IMR-90 (cell line): ENCODE measurements at regions not wholly inside any gene's neighbourhood (a gene's known extent, or its start where the extent isn't known, plus 50 kb on each side); places are given as distances from the start of the nearest gene placed in this dataset.

Experiments used
- ATAC-seq: fragments of 200-7000 bp; cut with Tn5 transposase; 2 replicates; pipeline ENCODE4 v1.9.1; 2020; ENCODE audit warnings: low read depth, mild to moderate bottlenecking, moderate library complexity
- BruUV-seq: library from RNA; stranded (reverse); fragments of 400-500 nt; replicated peaks from 2 replicates; lab custom pipeline; 2021; lab: Mats Ljungman, UMichigan
- CTCF ChIA-PET: fragments of 300-600 bp; formaldehyde crosslinking; extraction: SDS; loops from one replicate; lab custom pipeline; 2021; ENCODE audit warnings: antibody characterized with exemption; lab: Yijun Ruan, JAX
- POLR2A ChIA-PET: fragments of 300-600 bp; sonication (Branson Sonifier 250); formaldehyde crosslinking; loops from one replicate; lab custom pipeline; 2022; ENCODE audit warnings: antibody characterized with exemption; ENCODE audit not compliant: unreplicated experiment; lab: Charles Lee
- DNase-seq: peaks from one replicate; pipeline ENCODE4 v3.0.0; 2013
- H2AFZ ChIP-seq: replicated peaks from 2 replicates; pipeline ENCODE3; 2013; ENCODE audit warnings: low read length, mild to moderate bottlenecking; ENCODE audit not compliant: poor library complexity
- H2AK5ac ChIP-seq: 2 replicates; pipeline ENCODE4 v1.6.1; 2013; ENCODE audit warnings: low read depth, low read length, inconsistent platforms
- H2AK9ac ChIP-seq: replicated peaks from 2 replicates; pipeline ENCODE3; 2013; ENCODE audit warnings: mild to moderate bottlenecking, low read depth, low read length, moderate library complexity; ENCODE audit not compliant: poor library complexity
- H2BK120ac ChIP-seq: 2 replicates; pipeline ENCODE4 v1.6.1; 2013; ENCODE audit warnings: low read depth, low read length, inconsistent platforms
- H2BK15ac ChIP-seq: 3 replicates; pipeline ENCODE4 v1.6.1; 2013; ENCODE audit warnings: low read depth, low read length, inconsistent platforms
- H2BK20ac ChIP-seq: 2 replicates; pipeline ENCODE4 v1.6.1; 2013; ENCODE audit warnings: low read depth, mild to moderate bottlenecking, inconsistent platforms, low read length, moderate library complexity
- H2BK5ac ChIP-seq: 2 replicates; pipeline ENCODE4 v1.6.1; 2013; ENCODE audit warnings: mild to moderate bottlenecking, low read depth, low read length, inconsistent platforms; ENCODE audit not compliant: poor library complexity, severe bottlenecking
- H3K14ac ChIP-seq: replicated peaks from 2 replicates; pipeline ENCODE4 v1.6.1; 2013; ENCODE audit warnings: low read depth, low read length, inconsistent platforms
- H3K18ac ChIP-seq: 2 replicates; pipeline ENCODE4 v1.6.1; 2013; ENCODE audit warnings: low read depth, low read length, control low read depth
- H3K23ac ChIP-seq: 2 replicates; pipeline ENCODE4 v1.6.1; 2013; ENCODE audit warnings: low read depth, low read length, inconsistent platforms
- H3K27ac ChIP-seq: 2 replicates; pipeline ENCODE4 v1.5.1; 2013; ENCODE audit warnings: mild to moderate bottlenecking, control low read depth, low read length; ENCODE audit not compliant: insufficient read depth
- H3K27me3 ChIP-seq: 2 replicates; pipeline ENCODE4 v1.6.1; 2013; ENCODE audit warnings: low read length; ENCODE audit not compliant: control insufficient read depth, insufficient read depth
- H3K36me3 ChIP-seq: 2 replicates; pipeline ENCODE4 v1.6.1; 2013; ENCODE audit warnings: low read length, mixed read lengths; ENCODE audit not compliant: control insufficient read depth, insufficient read depth
- H3K4ac ChIP-seq: 2 replicates; pipeline ENCODE4 v1.6.1; 2013; ENCODE audit warnings: low read depth, low read length, inconsistent platforms
- H3K4me1 ChIP-seq: 2 replicates; pipeline ENCODE4 v1.6.1; 2013; ENCODE audit warnings: low read length, mixed read lengths; ENCODE audit not compliant: control insufficient read depth, insufficient read depth
- H3K4me2 ChIP-seq: 2 replicates; pipeline ENCODE4 v1.6.1; 2013; ENCODE audit warnings: low read depth, mild to moderate bottlenecking, control low read depth, low read length, moderate library complexity
- H3K4me3 ChIP-seq: 2 replicates; pipeline ENCODE4 v1.5.1; 2013; ENCODE audit warnings: low read depth, mild to moderate bottlenecking, control low read depth, low read length, moderate library complexity; ENCODE audit not compliant: insufficient read depth
- H3K56ac ChIP-seq: 2 replicates; pipeline ENCODE4 v1.6.1; 2013; ENCODE audit warnings: low read length, inconsistent platforms; ENCODE audit not compliant: insufficient read depth; ENCODE audit errors: extremely low read depth
- H3K79me1 ChIP-seq, 2 experiments: 2 replicates each; pipeline ENCODE4 v1.6.1; 2013; ENCODE audit warnings: low read length in 2 of 2, inconsistent platforms in 1 of 2, low read depth in 1 of 2
- H3K9ac ChIP-seq: 2 replicates; pipeline ENCODE4 v1.6.1; 2013; ENCODE audit warnings: low read depth, low read length, control low read depth
- H3K9me1 ChIP-seq: 2 replicates; pipeline ENCODE4 v1.6.1; 2013; ENCODE audit warnings: low read length, inconsistent platforms; ENCODE audit not compliant: insufficient read depth
- H3K9me3 ChIP-seq: 2 replicates; pipeline ENCODE4 v1.6.1; 2013; ENCODE audit warnings: low read length; ENCODE audit not compliant: control insufficient read depth, insufficient read depth
- H4K20me1 ChIP-seq: 2 replicates; pipeline ENCODE4 v1.6.1; 2013; ENCODE audit warnings: low read length, inconsistent platforms; ENCODE audit not compliant: insufficient read depth
- H4K5ac ChIP-seq: 2 replicates; pipeline ENCODE4 v1.6.1; 2013; ENCODE audit warnings: mild to moderate bottlenecking, low read depth, low read length, control low read depth
- H4K8ac ChIP-seq, 2 experiments: 2 replicates each; pipeline ENCODE4 v1.6.1; 2013; ENCODE audit warnings: low read depth in 2 of 2, low read length in 2 of 2, control low read depth in 1 of 2, inconsistent platforms in 1 of 2
- H4K91ac ChIP-seq: 2 replicates; pipeline ENCODE4 v1.6.1; 2013; ENCODE audit warnings: low read depth, low read length, inconsistent platforms; ENCODE audit not compliant: insufficient read depth
- BHLHE40 ChIP-seq: fragments of 150-350 bp; IDR thresholded peaks from 2 replicates; pipeline ENCODE4 v1.6.1; 2016; ENCODE audit warnings: mild to moderate bottlenecking, low read depth, low read length
- CEBPB ChIP-seq: IDR thresholded peaks from 2 replicates; pipeline ENCODE4 v1.6.1; 2012; ENCODE audit warnings: low read depth, low read length, improper control_type of control experiment
- CHD1 ChIP-seq: IDR thresholded peaks from 2 replicates; pipeline ENCODE4 v1.6.1; 2012; ENCODE audit warnings: low read depth, low read length, improper control_type of control experiment
- CTCF ChIP-seq: conservative IDR thresholded peaks from 2 replicates; pipeline ENCODE4 v1.5.1; 2012; ENCODE audit warnings: mild to moderate bottlenecking, low read depth, low read length, improper control_type of control experiment
- ELK1 ChIP-seq: fragments of 150-350 bp; IDR thresholded peaks from 2 replicates; pipeline ENCODE4 v1.6.1; 2016; ENCODE audit warnings: low read depth, mild to moderate bottlenecking, low read length, moderate library complexity, borderline replicate concordance
- FOS ChIP-seq: fragments of 150-350 bp; IDR thresholded peaks from 2 replicates; pipeline ENCODE4 v1.6.1; 2016; ENCODE audit warnings: low read depth, low read length
- MAFK ChIP-seq: IDR thresholded peaks from 2 replicates; pipeline ENCODE4 v1.6.1; 2012; ENCODE audit warnings: low read depth, low read length, improper control_type of control experiment
- MAZ ChIP-seq: IDR thresholded peaks from 2 replicates; pipeline ENCODE4 v1.6.1; 2012; ENCODE audit warnings: low read depth, mild to moderate bottlenecking, low read length, improper control_type of control experiment, moderate library complexity, borderline replicate concordance
- MXI1 ChIP-seq: IDR thresholded peaks from 2 replicates; pipeline ENCODE4 v1.6.1; 2012; ENCODE audit warnings: low read depth, mild to moderate bottlenecking, low read length, moderate library complexity, borderline replicate concordance
- NFE2L2 ChIP-seq: fragments of 150-350 bp; IDR thresholded peaks from 2 replicates; pipeline ENCODE4 v1.6.1; 2016; ENCODE audit warnings: low read depth, mild to moderate bottlenecking, low read length
- POLR2A ChIP-seq: IDR thresholded peaks from 2 replicates; pipeline ENCODE4 v1.6.1; 2012; ENCODE audit warnings: mild to moderate bottlenecking, low read depth, low read length
- RAD21 ChIP-seq: IDR thresholded peaks from 2 replicates; pipeline ENCODE4 v1.6.1; 2012; ENCODE audit warnings: low read length, improper control_type of control experiment
- RCOR1 ChIP-seq: IDR thresholded peaks from 2 replicates; pipeline ENCODE4 v1.6.1; 2012; ENCODE audit warnings: mild to moderate bottlenecking, low read length, improper control_type of control experiment; ENCODE audit not compliant: insufficient replicate concordance
- RFX5 ChIP-seq: IDR thresholded peaks from 2 replicates; pipeline ENCODE4 v1.8.0; 2012; ENCODE audit warnings: low read depth, mild to moderate bottlenecking, low read length, moderate library complexity
- SMC3 ChIP-seq: fragments of 150-350 bp; IDR thresholded peaks from 2 replicates; pipeline ENCODE4 v1.6.1; 2016; ENCODE audit warnings: low read depth, mild to moderate bottlenecking, antibody characterized with exemption, low read length, moderate library complexity
- WGBS, 2 experiments: methylation state at CpG; one replicate each; pipeline versions ENCODE4 v1.1.5 to v1.1.7; 2013; ENCODE audit warnings: missing lambda C conversion rate in 2 of 2; ENCODE audit not compliant: insufficient read length in 1 of 2; ENCODE audit errors: extremely low coverage in 2 of 2; 5-methylcytosine and 5-hydroxymethylcytosine counted together
- dilution Hi-C: fragments of 300-500 bp; cut with HindIII; formaldehyde crosslinking; loops from one replicate; pipeline ENCODE4 v1.14.3; 2018; ENCODE audit warnings: low sequenced_read_pairs; ENCODE audit not compliant: unreplicated experiment
- in situ Hi-C: fragments of 300-500 bp; cut with MboI; formaldehyde crosslinking; loops from 3 replicates; pipeline ENCODE4 v1.14.3; 2019; ENCODE audit warnings: low sequenced_read_pairs, inconsistent platforms, mixed read lengths
- intact Hi-C: fragments of 100-400 bp; cut with micrococcal nuclease; formaldehyde crosslinking; loops from 2 replicates; pipeline ENCODE4 v1.10.0; 2022
- TF ChIP-seq, protein P1 (sequence below): fragments of 150-350 bp; IDR thresholded peaks from 2 replicates; pipeline ENCODE4 v1.6.1; 2017; ENCODE audit warnings: mild to moderate bottlenecking, antibody characterized with exemption, low read length, low read depth

GRCh38 chr7:31228957-31229356 is 111.6 kb downstream of the NEUROD6 start:
- TF ChIP-seq, protein P1, sequence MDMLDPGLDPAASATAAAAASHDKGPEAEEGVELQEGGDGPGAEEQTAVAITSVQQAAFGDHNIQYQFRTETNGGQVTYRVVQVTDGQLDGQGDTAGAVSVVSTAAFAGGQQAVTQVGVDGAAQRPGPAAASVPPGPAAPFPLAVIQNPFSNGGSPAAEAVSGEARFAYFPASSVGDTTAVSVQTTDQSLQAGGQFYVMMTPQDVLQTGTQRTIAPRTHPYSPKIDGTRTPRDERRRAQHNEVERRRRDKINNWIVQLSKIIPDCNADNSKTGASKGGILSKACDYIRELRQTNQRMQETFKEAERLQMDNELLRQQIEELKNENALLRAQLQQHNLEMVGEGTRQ, result no peak
- TF ChIP-seq CEBPB (no peak), MXI1 (no peak), BHLHE40 (no peak), RAD21 (no peak), CHD1 (no peak), MAZ (no peak), SMC3 (no peak), ELK1 (no peak), FOS (no peak), CTCF (no peak), POLR2A (no peak), RFX5 (no peak), RCOR1 (no peak), NFE2L2 (no peak), MAFK (no peak)
- no peak overlapping the region for H3K23ac ChIP-seq
- H3K27me3 ChIP-seq, result no peaks in the 10 kb centered on the region
- dilution Hi-C loops, result no loop called here
- in situ Hi-C loops, result no loop called here
- H3K9me1 ChIP-seq, result no peaks in the 10 kb centered on the region
- no peaks in the 10 kb centered on the region for H4K20me1 ChIP-seq
- H4K5ac ChIP-seq, result no peak overlapping the region
- H2BK20ac ChIP-seq, result no peak overlapping the region
- H3K9me3 ChIP-seq, result no peaks in the 10 kb centered on the region
- no peak overlapping the region for H3K4ac ChIP-seq
- no peaks in the 10 kb centered on the region for H3K79me1 ChIP-seq
- no TSS peak for BruUV-seq
- H2AK9ac ChIP-seq, result no peak overlapping the region
- intact Hi-C loops, result no loop called here
- H3K4me1 ChIP-seq, result no peaks in the 10 kb centered on the region
- H4K91ac ChIP-seq, result no peak overlapping the region
- no peak for DNase-seq
- no peak overlapping the region for H2BK120ac ChIP-seq
- no peak overlapping the region for H3K9ac ChIP-seq
- no peak overlapping the region for H4K8ac ChIP-seq
- H3K4me3 ChIP-seq, result no peak overlapping the region
- no peak overlapping the region for H2BK15ac ChIP-seq
- no peak overlapping the region for H2AFZ ChIP-seq
- WGBS, 2 experiments, result 36% methylated on average over 5 of the region's 6 CpGs; no CpG with 5 or more reads in 1 of the 2 experiments
- H3K36me3 ChIP-seq, result no peaks in the 10 kb centered on the region
- no peak overlapping the region for H3K56ac ChIP-seq
- H3K14ac ChIP-seq, result no peak overlapping the region
- ChIA-PET POLR2A (no interaction called here), CTCF (no interaction called here)
- H2AK5ac ChIP-seq, result no peak overlapping the region
- no peak overlapping the region for H2BK5ac ChIP-seq
- ATAC-seq, result no peak
- H3K4me2 ChIP-seq, result no peak overlapping the region
- no peak overlapping the region for H3K27ac ChIP-seq
- no peak overlapping the region for H3K18ac ChIP-seq
